Fibroblast of lung (primary cell): ENCODE measurements at regions not wholly inside any gene's neighbourhood (a gene's known extent, or its start where the extent isn't known, plus 50 kb on each side); places are given as distances from the start of the nearest gene placed in this dataset.
"Not testable (repeated sequence)": the region's sequence is repeated elsewhere in the genome, so short reads cannot be mapped to it uniquely, and the experiment has no call there.

Source experiments
- DNase-seq, 2 donors: peaks; one replicate each; pipeline versions ENCODE4 v3.0.0 to v3.0.0-alpha.2; 2010; ENCODE audit warnings: low read depth in 2 of 2
- H2AFZ ChIP-seq: 2 replicates; pipeline ENCODE4 v1.5.1; 2012; ENCODE audit warnings: low read length, control low read depth, inconsistent platforms
- H3K27ac ChIP-seq: 2 replicates; pipeline ENCODE4 v1.5.1; 2011; ENCODE audit warnings: low read length, control low read depth; ENCODE audit not compliant: insufficient read depth
- H3K27me3 ChIP-seq: 2 replicates; pipeline ENCODE4 v1.5.1; 2011; ENCODE audit warnings: mild to moderate bottlenecking, low read length; ENCODE audit not compliant: control insufficient read depth, insufficient read depth
- H3K36me3 ChIP-seq: 2 replicates; pipeline ENCODE4 v1.5.1; 2011; ENCODE audit warnings: low read length; ENCODE audit not compliant: control insufficient read depth, insufficient read depth
- H3K4me1 ChIP-seq: 2 replicates; pipeline ENCODE4 v1.5.1; 2011; ENCODE audit warnings: low read length; ENCODE audit not compliant: control insufficient read depth, insufficient read depth; ENCODE audit errors: extremely low read depth
- H3K4me2 ChIP-seq: 2 replicates; pipeline ENCODE4 v1.5.1; 2011; ENCODE audit warnings: low read length, control low read depth; ENCODE audit not compliant: insufficient read depth; ENCODE audit errors: extremely low read depth
- H3K4me3 ChIP-seq, 4 experiments: fragments of 200-600 bp in 1 of 4; sonication (generic) in 1 of 4; replicated peaks in 1 of 4; 2 replicates each; pipeline ENCODE4 v1.5.1; 2011 to 2016; ENCODE audit warnings: low read length in 4 of 4, low read depth in 3 of 4, mild to moderate bottlenecking in 3 of 4, control low read depth in 2 of 4, inconsistent platforms in 1 of 4, mixed read lengths in 1 of 4; ENCODE audit not compliant: insufficient read depth in 1 of 4; ENCODE audit errors: control extremely low read depth in 1 of 4
- H3K79me2 ChIP-seq: 2 replicates; pipeline ENCODE4 v1.5.1; 2012; ENCODE audit warnings: mild to moderate bottlenecking, low read length, inconsistent platforms; ENCODE audit not compliant: control insufficient read depth, insufficient read depth
- H3K9ac ChIP-seq: 2 replicates; pipeline ENCODE4 v1.5.1; 2011; ENCODE audit warnings: mild to moderate bottlenecking, low read length, control low read depth; ENCODE audit not compliant: insufficient read depth
- H3K9me3 ChIP-seq: 2 replicates; pipeline ENCODE4 v1.5.1; 2012; ENCODE audit warnings: low read depth, low read length; ENCODE audit not compliant: control insufficient read depth, insufficient read depth
- H4K20me1 ChIP-seq: 2 replicates; pipeline ENCODE4 v1.5.1; 2011; ENCODE audit warnings: low read length; ENCODE audit not compliant: control insufficient read depth, insufficient read depth; ENCODE audit errors: extremely low read depth
- CTCF ChIP-seq, 2 donors: IDR thresholded peaks in 1 of 2; conservative IDR thresholded peaks in 1 of 2; 1 replicate in 1 of 2; 2 replicates in 1 of 2; pipeline ENCODE4 v1.5.1; 2011 to 2012; ENCODE audit warnings: low read length in 2 of 2, control low read depth in 1 of 2, inconsistent platforms in 1 of 2, low read depth in 1 of 2, mild to moderate bottlenecking in 1 of 2
- EZH2 ChIP-seq: IDR thresholded peaks from 2 replicates; pipeline ENCODE4 v1.5.1; 2012; ENCODE audit warnings: low read length, control low read depth, mild to moderate bottlenecking; ENCODE audit errors: missing control alignments

- Histone ChIP-seq H3K4me1 (no peaks in the 10 kb centered on the region), H3K9me3 (no peaks in the 10 kb centered on the region), H3K36me3 (no peaks in the 10 kb centered on the region), H3K9ac (no peak overlapping the region), H3K4me3 (no peak overlapping the region), H3K79me2 (no peaks in the 10 kb centered on the region), H3K27ac (no peak overlapping the region), H3K4me2 (no peak overlapping the region), H4K20me1 (no peaks in the 10 kb centered on the region), H3K27me3 (no peaks in the 10 kb centered on the region), H2AFZ (no peak overlapping the region)
- no peak for DNase-seq
- no peak for TF ChIP-seq EZH2
- no peak for TF ChIP-seq CTCF (conservative IDR thresholded peaks at IDR 0.05 in 1 of 2, IDR thresholded peaks at IDR 0.05 in 1 of 2; ENCODE audit: low read depth in 1 of 2, low read length in 2 of 2)
Measured at GRCh38 chr3:39725321-39725720, 84.1 kb upstream of the MYRIP start.

- H4K20me1 ChIP-seq = no peaks in the 10 kb centered on the region
- H3K79me2 ChIP-seq = no peaks in the 10 kb centered on the region
- H3K36me3 ChIP-seq = no peaks in the 10 kb centered on the region
- no peak for DNase-seq
- H3K4me2 ChIP-seq = no peak overlapping the region
- H3K9ac ChIP-seq = no peak overlapping the region
- H3K9me3 ChIP-seq = no peaks in the 10 kb centered on the region
- no peak overlapping the region for H3K27ac ChIP-seq
- no peaks in the 10 kb centered on the region for H3K27me3 ChIP-seq
- H3K4me3 ChIP-seq = no peak overlapping the region
- TF ChIP-seq EZH2 (no peak), CTCF (conservative IDR thresholded peaks at IDR 0.05 in 1 of 2, IDR thresholded peaks at IDR 0.05 in 1 of 2; ENCODE audit: low read depth in 1 of 2, low read length in 2 of 2) (no peak)
- no peaks in the 10 kb centered on the region for H3K4me1 ChIP-seq
- no peak overlapping the region for H2AFZ ChIP-seq
Measured at GRCh38 chr3:39727415-39727814, 82.0 kb upstream of the MYRIP start.

- H3K4me1 ChIP-seq = no peaks in the 10 kb centered on the region
- H3K79me2 ChIP-seq = no peaks in the 10 kb centered on the region
- DNase-seq = no peak
- no peak overlapping the region for H2AFZ ChIP-seq
- H3K9me3 ChIP-seq = no peaks in the 10 kb centered on the region
- H3K36me3 ChIP-seq = no peaks in the 10 kb centered on the region
- no peak overlapping the region for H3K27ac ChIP-seq
- no peaks in the 10 kb centered on the region for H3K27me3 ChIP-seq
- H4K20me1 ChIP-seq = no peaks in the 10 kb centered on the region
- no peak overlapping the region for H3K4me2 ChIP-seq
- TF ChIP-seq CTCF (conservative IDR thresholded peaks at IDR 0.05 in 1 of 2, IDR thresholded peaks at IDR 0.05 in 1 of 2; ENCODE audit: low read depth in 1 of 2, low read length in 2 of 2) = no peak
- no peak for TF ChIP-seq EZH2
- no peak overlapping the region for H3K4me3 ChIP-seq
- no peak overlapping the region for H3K9ac ChIP-seq
Measured at GRCh38 chr3:39733804-39734203, 75.6 kb upstream of the MYRIP start.

GRCh38 chr3:39739658-39740057 lies 69.8 kb upstream of the MYRIP start:
- H3K4me1 ChIP-seq, H3K79me2 ChIP-seq, DNase-seq: not testable (repeated sequence)

More at GRCh38 chr3:39739658-39740057, 69.8 kb upstream of the MYRIP start:
- not testable (repeated sequence) for H4K20me1 ChIP-seq, H3K9me3 ChIP-seq, H3K36me3 ChIP-seq, H3K27me3 ChIP-seq, H3K4me2 ChIP-seq, H2AFZ ChIP-seq, H3K9ac ChIP-seq, H3K4me3 ChIP-seq, H3K27ac ChIP-seq
